CD4-positive, alpha-beta T cell treated with Interleukin-17A for 4 hours (primary cell): ENCODE measurements at regions not wholly inside any gene's neighbourhood (a gene's known extent, or its start where the extent isn't known, plus 50 kb on each side); places are given as distances from the start of the nearest gene placed in this dataset.

Experiments
- DNase-seq: peaks from one replicate; pipeline ENCODE4 v3.0.0-alpha.2; 2020; ENCODE audit warnings: mixed read lengths

- no peak for DNase-seq
Measured at GRCh38 chr7:25852211-25852938, 299.6 kb upstream of the NFE2L3 start.

GRCh38 chr7:25852939-25853271, 299.1 kb upstream of the NFE2L3 start:
- DNase-seq, result no peak

GRCh38 chr7:25853314-25853713, 298.7 kb upstream of the NFE2L3 start:
- DNase-seq, result no peak

- DNase-seq, result no peak
Measured at GRCh38 chr7:25854059-25854458, 297.9 kb upstream of the NFE2L3 start.

GRCh38 chr7:25854608-25855497, 297.1 kb upstream of the NFE2L3 start:
- DNase-seq, result peak; percentile 33

- DNase-seq, result no peak
Measured at GRCh38 chr7:25855854-25856782, 295.9 kb upstream of the NFE2L3 start.

GRCh38 chr7:25857376-25858067, 294.5 kb upstream of the NFE2L3 start:
- DNase-seq, result no peak

GRCh38 chr7:25858200-25858524, 293.8 kb upstream of the NFE2L3 start:
- no peak for DNase-seq

- DNase-seq, result no peak
Measured at GRCh38 chr7:25858525-25859411, 293.2 kb upstream of the NFE2L3 start.

- no peak for DNase-seq
Measured at GRCh38 chr7:25859412-25860274, 292.4 kb upstream of the NFE2L3 start.

GRCh38 chr7:25860275-25861163, 291.5 kb upstream of the NFE2L3 start:
- DNase-seq, result no peak

- DNase-seq, result no peak
Measured at GRCh38 chr7:25861164-25861496, 290.9 kb upstream of the NFE2L3 start.

- no peak for DNase-seq
Measured at GRCh38 chr7:25861601-25862260, 290.3 kb upstream of the NFE2L3 start.

GRCh38 chr7:25862261-25863004, 289.6 kb upstream of the NFE2L3 start:
- peak; percentile 72 for DNase-seq

GRCh38 chr7:25863005-25863728, 288.8 kb upstream of the NFE2L3 start:
- DNase-seq, result no peak

GRCh38 chr7:25863729-25864110, 288.3 kb upstream of the NFE2L3 start:
- DNase-seq, result no peak

GRCh38 chr7:25864511-25864910, 287.5 kb upstream of the NFE2L3 start:
- DNase-seq, result no peak
